ENCODE measurements at regions not wholly inside any gene's neighbourhood (a gene's known extent, or its start where the extent isn't known, plus 50 kb on each side); places are given as distances from the start of the nearest gene placed in this dataset.

DNA sequence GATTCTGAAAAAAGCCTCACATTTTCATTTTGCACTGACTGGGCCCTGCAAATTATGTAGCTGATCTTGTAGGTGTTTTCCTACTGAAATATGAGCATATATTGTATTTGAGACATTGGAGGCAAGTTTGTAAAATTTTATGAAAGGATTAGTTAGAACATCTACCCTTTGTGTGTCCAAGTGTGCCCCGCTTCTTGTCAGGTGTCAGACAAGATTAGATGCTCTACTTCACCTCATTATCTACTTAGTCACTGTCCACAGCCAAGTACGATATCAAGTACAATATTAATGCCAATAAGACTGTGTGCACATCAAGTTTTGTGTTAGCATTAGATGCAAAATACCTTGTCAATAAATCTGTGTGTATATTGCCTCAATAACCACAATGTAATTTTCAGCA, 67.8 kb upstream of the RPRM start:
- TF ChIP-seq, protein P1, sequence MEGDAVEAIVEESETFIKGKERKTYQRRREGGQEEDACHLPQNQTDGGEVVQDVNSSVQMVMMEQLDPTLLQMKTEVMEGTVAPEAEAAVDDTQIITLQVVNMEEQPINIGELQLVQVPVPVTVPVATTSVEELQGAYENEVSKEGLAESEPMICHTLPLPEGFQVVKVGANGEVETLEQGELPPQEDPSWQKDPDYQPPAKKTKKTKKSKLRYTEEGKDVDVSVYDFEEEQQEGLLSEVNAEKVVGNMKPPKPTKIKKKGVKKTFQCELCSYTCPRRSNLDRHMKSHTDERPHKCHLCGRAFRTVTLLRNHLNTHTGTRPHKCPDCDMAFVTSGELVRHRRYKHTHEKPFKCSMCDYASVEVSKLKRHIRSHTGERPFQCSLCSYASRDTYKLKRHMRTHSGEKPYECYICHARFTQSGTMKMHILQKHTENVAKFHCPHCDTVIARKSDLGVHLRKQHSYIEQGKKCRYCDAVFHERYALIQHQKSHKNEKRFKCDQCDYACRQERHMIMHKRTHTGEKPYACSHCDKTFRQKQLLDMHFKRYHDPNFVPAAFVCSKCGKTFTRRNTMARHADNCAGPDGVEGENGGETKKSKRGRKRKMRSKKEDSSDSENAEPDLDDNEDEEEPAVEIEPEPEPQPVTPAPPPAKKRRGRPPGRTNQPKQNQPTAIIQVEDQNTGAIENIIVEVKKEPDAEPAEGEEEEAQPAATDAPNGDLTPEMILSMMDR (IDR thresholded peaks at IDR 0.05), result no peak
- no peak for TF ChIP-seq POLR2A (IDR thresholded peaks at IDR 0.05)

Measured in right lobe of liver (tissue), 4 donors.